ENCODE measurements at regions not wholly inside any gene's neighbourhood (a gene's known extent, or its start where the extent isn't known, plus 50 kb on each side); places are given as distances from the start of the nearest gene placed in this dataset.

GRCh38 chr7:68524126-68524525 lies 1074.1 kb upstream of the AUTS2 start:
- TF ChIP-seq CTCF (IDR thresholded peaks at IDR 0.05) (no peak), POLR2A (IDR thresholded peaks at IDR 0.05) (no peak)

Data from ovary (tissue), 3 donors.